A673 (cell line): ENCODE measurements at regions not wholly inside any gene's neighbourhood (a gene's known extent, or its start where the extent isn't known, plus 50 kb on each side); places are given as distances from the start of the nearest gene placed in this dataset.

Source experiments
- BruUV-seq: library from RNA; stranded (reverse); fragments of 400-500 nt; replicated peaks from 2 replicates; lab custom pipeline; 2021; lab: Mats Ljungman, UMichigan
- CTCF ChIA-PET: fragments of 300-600 bp; sonication (Branson Sonifier 250); formaldehyde crosslinking; loops from one replicate; lab custom pipeline; 2022; ENCODE audit warnings: antibody characterized with exemption; lab: Charles Lee
- POLR2A ChIA-PET: fragments of 300-600 bp; sonication (Branson Sonifier 250); formaldehyde crosslinking; loops from one replicate; lab custom pipeline; 2022; ENCODE audit warnings: antibody characterized with exemption; ENCODE audit not compliant: low non-redundant PET; lab: Charles Lee
- DNase-seq: peaks from one replicate; pipeline ENCODE4 v3.0.0-alpha.2; 2015; ENCODE audit warnings: low spot score
- H3K27ac ChIP-seq: fragments of 200-600 bp; sonication (generic); 2 replicates; pipeline ENCODE4 v1.5.1; 2016; ENCODE audit warnings: mixed run types, low read depth, mild to moderate bottlenecking, mixed read lengths, antibody characterized with exemption, low read length; ENCODE audit not compliant: poor library complexity, severe bottlenecking
- H3K27me3 ChIP-seq: fragments of 200-600 bp; sonication (generic); replicated peaks from 2 replicates; pipeline ENCODE4 v1.6.1; 2017; ENCODE audit warnings: mixed run types, low read depth, mild to moderate bottlenecking, mixed read lengths, antibody characterized with exemption, low read length; ENCODE audit not compliant: insufficient read depth, poor library complexity
- H3K36me3 ChIP-seq: fragments of 200-600 bp; sonication (generic); 2 replicates; pipeline ENCODE4 v1.6.1; 2016; ENCODE audit warnings: mixed run types, mild to moderate bottlenecking, mixed read lengths, antibody characterized with exemption, low read length; ENCODE audit not compliant: insufficient read depth, poor library complexity, severe bottlenecking
- H3K4me1 ChIP-seq: fragments of 200-600 bp; sonication (generic); 2 replicates; pipeline ENCODE4 v1.6.1; 2017; ENCODE audit warnings: mixed run types, mild to moderate bottlenecking, mixed read lengths, antibody characterized with exemption, low read length; ENCODE audit not compliant: insufficient read depth, poor library complexity, severe bottlenecking
- H3K4me3 ChIP-seq: fragments of 200-600 bp; sonication (generic); 2 replicates; pipeline ENCODE4 v1.5.1; 2016; ENCODE audit warnings: low read depth, mixed run types, mild to moderate bottlenecking, mixed read lengths, low read length; ENCODE audit not compliant: poor library complexity, severe bottlenecking
- H3K9me3 ChIP-seq: fragments of 200-600 bp; sonication (generic); 2 replicates; pipeline ENCODE4 v1.6.1; 2016; ENCODE audit warnings: mixed run types, low read depth, mild to moderate bottlenecking, mixed read lengths, antibody characterized with exemption, low read length; ENCODE audit not compliant: poor library complexity, severe bottlenecking
- EZH2 ChIP-seq: fragments of 200-600 bp; sonication (generic); IDR thresholded peaks from 2 replicates; pipeline ENCODE4 v1.6.1; 2017; ENCODE audit warnings: borderline replicate concordance, low read depth, mild to moderate bottlenecking, mixed read lengths, antibody characterized with exemption, low read length; ENCODE audit not compliant: poor library complexity, severe bottlenecking
- intact Hi-C: fragments of 100-400 bp; cut with micrococcal nuclease; formaldehyde crosslinking; loops from one replicate; pipeline ENCODE4 v1.10.0; 2022; ENCODE audit not compliant: unreplicated experiment
- TF ChIP-seq, protein P1 (sequence below): fragments of 300-800, 200-600 bp; sonication (generic); conservative IDR thresholded peaks from 2 replicates; pipeline ENCODE4 v1.5.1; 2017; ENCODE audit warnings: low read depth, mild to moderate bottlenecking, antibody characterized with exemption, low read length, moderate library complexity, mixed read lengths

DNA sequence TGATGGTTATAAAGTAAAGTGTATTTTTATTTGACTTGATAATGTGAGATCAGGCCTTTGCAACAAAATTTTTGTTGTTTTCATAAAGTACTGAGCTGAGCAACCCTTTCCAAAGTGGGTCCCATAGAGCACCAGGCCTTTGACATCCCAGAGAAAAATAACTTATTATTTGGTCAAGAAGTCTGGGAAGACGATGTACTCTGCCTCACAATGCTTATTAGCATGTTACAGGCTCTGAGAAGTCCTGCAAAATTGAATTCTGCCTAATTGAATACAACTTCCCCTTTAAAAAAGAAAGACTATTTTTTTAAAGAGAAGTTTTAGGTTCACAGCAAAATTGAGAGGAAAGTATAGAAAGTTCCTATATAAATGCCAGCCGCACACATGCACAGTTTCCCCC, 151.5 kb upstream of the TCF4 start:
- no peak overlapping the region for H3K4me3 ChIP-seq
- TF ChIP-seq, protein P1, sequence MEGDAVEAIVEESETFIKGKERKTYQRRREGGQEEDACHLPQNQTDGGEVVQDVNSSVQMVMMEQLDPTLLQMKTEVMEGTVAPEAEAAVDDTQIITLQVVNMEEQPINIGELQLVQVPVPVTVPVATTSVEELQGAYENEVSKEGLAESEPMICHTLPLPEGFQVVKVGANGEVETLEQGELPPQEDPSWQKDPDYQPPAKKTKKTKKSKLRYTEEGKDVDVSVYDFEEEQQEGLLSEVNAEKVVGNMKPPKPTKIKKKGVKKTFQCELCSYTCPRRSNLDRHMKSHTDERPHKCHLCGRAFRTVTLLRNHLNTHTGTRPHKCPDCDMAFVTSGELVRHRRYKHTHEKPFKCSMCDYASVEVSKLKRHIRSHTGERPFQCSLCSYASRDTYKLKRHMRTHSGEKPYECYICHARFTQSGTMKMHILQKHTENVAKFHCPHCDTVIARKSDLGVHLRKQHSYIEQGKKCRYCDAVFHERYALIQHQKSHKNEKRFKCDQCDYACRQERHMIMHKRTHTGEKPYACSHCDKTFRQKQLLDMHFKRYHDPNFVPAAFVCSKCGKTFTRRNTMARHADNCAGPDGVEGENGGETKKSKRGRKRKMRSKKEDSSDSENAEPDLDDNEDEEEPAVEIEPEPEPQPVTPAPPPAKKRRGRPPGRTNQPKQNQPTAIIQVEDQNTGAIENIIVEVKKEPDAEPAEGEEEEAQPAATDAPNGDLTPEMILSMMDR, result no peak
- no peak for TF ChIP-seq EZH2
- no peak for DNase-seq
- BruUV-seq, result no TSS peak
- POLR2A ChIA-PET, result no interaction called here
- intact Hi-C loops, result no loop called here
- no peak overlapping the region for H3K27ac ChIP-seq
- no peaks in the 10 kb centered on the region for H3K27me3 ChIP-seq
- no peaks in the 10 kb centered on the region for H3K4me1 ChIP-seq
- CTCF ChIA-PET, result no interaction called here
- H3K36me3 ChIP-seq, result no peaks in the 10 kb centered on the region
- H3K9me3 ChIP-seq, result no peaks in the 10 kb centered on the region

DNA sequence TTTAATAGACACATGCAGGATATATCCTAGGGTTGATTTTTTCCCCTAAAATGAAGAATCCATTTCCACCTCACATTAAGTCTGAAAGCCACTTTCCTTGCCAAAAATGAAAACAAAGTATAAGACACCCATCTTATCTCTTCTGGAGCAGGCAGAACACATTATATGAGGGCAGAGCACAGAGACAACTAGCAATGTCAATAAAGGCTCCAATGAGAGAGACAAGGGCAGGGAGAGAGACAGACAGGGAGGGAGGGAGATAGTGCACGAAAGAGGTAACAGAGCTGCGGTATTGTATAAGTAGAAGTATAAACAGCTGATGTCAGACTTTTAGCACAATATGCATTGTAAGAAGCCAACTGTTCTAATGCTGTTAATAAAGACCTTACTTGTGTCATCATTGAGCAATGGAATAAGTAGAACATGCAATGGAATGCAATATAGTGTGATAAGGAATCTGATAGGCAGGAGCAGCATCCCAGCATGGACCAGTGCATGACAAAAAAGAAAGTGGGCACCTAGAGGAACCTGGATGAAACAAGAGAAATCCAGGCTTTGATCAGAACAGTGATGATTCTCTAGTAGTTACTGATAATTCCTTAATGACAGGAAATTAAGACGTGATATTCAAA, 150.6 kb upstream of the TCF4 start:
- no peak for DNase-seq
- no peaks in the 10 kb centered on the region for H3K36me3 ChIP-seq
- no peak for TF ChIP-seq EZH2
- POLR2A ChIA-PET, result no interaction called here
- no TSS peak for BruUV-seq
- H3K4me1 ChIP-seq, result no peaks in the 10 kb centered on the region
- H3K9me3 ChIP-seq, result no peaks in the 10 kb centered on the region
- CTCF ChIA-PET, result no interaction called here
- no peak overlapping the region for H3K4me3 ChIP-seq
- no peak overlapping the region for H3K27ac ChIP-seq
- intact Hi-C loops, result no loop called here
- H3K27me3 ChIP-seq, result no peaks in the 10 kb centered on the region

DNA sequence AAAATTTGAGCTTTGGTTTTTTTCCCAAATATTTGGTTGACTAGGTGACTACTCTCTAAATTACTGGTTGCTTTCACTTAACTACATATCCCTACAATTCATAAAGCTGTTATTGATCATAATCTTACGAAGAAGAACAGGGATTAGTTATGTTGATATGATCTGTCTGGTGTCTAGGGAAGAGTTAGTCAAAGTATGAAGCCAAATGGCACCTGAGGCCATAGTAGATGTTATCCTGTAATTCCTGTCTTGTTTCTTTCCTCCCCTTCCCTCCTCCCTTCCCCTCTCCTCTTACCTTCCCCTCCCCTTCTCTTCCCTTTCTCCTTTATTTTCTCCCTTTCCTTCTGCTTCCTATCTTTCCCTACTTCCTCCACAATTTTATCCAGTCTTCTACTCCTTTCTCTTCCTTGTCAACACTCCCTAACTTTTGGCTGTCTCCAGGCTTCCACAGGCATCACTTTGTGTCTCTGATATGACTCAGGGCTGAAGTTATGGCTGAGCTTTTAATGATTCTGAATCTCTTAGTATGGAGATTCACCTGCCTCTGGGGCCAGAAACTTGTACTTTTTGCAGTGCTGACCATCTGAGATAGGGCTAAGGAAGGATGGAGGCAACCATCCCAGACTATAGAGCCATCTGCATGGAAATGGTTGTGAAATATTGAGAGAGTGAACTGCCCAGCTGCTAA, 149.9 kb upstream of the TCF4 start:
- Histone ChIP-seq H3K4me1 (no peaks in the 10 kb centered on the region), H3K4me3 (no peak overlapping the region), H3K36me3 (no peaks in the 10 kb centered on the region), H3K27ac (no peak overlapping the region), H3K9me3 (no peaks in the 10 kb centered on the region), H3K27me3 (no peaks in the 10 kb centered on the region)
- intact Hi-C loops, result no loop called here
- BruUV-seq, result no TSS peak
- ChIA-PET POLR2A (no interaction called here), CTCF (interaction anchor here (0.6 kb wide), 1 partner anchor 157 kb away, joined by 3 read pairs; no protein-coding TSS in a partner anchor)
- no peak for TF ChIP-seq EZH2
- TF ChIP-seq, protein P1, result no peak
- DNase-seq, result no peak
